ENCODE measurements at regions not wholly inside any gene's neighbourhood (a gene's known extent, or its start where the extent isn't known, plus 50 kb on each side); places are given as distances from the start of the nearest gene placed in this dataset.

DNA sequence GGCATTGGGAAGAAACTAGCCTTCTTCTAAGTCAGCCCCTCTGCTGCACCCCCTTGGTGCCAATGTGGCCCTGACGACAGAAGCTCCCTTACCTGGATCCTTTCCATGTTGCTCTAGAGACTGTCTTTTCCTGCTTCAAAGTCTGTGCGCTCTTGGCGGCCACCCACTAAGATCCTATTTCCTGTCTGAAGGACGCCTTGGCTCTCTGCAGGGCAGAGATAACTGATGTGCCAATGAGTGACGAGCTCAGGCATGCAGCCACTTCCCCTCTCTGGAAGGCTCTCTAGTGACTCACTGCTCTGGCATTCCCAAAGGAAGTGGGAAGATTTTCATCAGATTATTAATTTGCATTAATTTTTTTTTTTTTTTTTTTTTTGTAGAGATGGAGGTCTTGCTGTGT is 273.5 kb downstream of the CDH20 start:
- ATAC-seq (ENCODE audit: low FRiP score) = peak; percentile 80
- 0 to 2% methylated on average over 5 of the region's 5 CpGs for WGBS, 2 donors
- Histone ChIP-seq H3K4me1 (ENCODE audit: control insufficient read depth in 1 of 2, insufficient read depth in 2 of 2, low read length in 2 of 2) (peaks cover 0 to 4% of the 10 kb centered on the region in 2 donors), H3K4me3 (ENCODE audit: low read length in 2 of 2) (peak overlapping the region in 1 of 2 donors; percentile 43), H3K27ac (ENCODE audit: low read depth in 1 of 2, low read length in 2 of 2) (peak overlapping the region in 1 of 2 donors; percentile 80), H3K27me3 (ENCODE audit: control insufficient read depth in 1 of 2, insufficient read depth in 2 of 2, low read length in 1 of 2) (no peaks in the 10 kb centered on the region), H3K9me3 (ENCODE audit: control insufficient read depth, low read length) (no peaks in the 10 kb centered on the region), H3K36me3 (ENCODE audit: control insufficient read depth in 1 of 2, insufficient read depth in 2 of 2, low read length in 1 of 2) (no peaks in the 10 kb centered on the region)
- intact Hi-C loops (cut with DNase I) = no loop called here
- DNase-seq = peak; percentile 81 to 84

GRCh38 chr18:61606068-61606660 is 272.9 kb downstream of the CDH20 start:
- Histone ChIP-seq H3K4me1 (ENCODE audit: control insufficient read depth in 1 of 2, insufficient read depth in 2 of 2, low read length in 2 of 2) (peaks cover 0 to 4% of the 10 kb centered on the region in 2 donors), H3K27ac (ENCODE audit: low read depth in 1 of 2, low read length in 2 of 2) (peak overlapping the region in 1 of 2 donors; percentile 80), H3K4me3 (ENCODE audit: low read length in 2 of 2) (peak overlapping the region; percentile 32 to 43), H3K9me3 (ENCODE audit: control insufficient read depth, low read length) (no peaks in the 10 kb centered on the region), H3K36me3 (ENCODE audit: control insufficient read depth in 1 of 2, insufficient read depth in 2 of 2, low read length in 1 of 2) (no peaks in the 10 kb centered on the region), H3K27me3 (ENCODE audit: control insufficient read depth in 1 of 2, insufficient read depth in 2 of 2, low read length in 1 of 2) (no peaks in the 10 kb centered on the region)
- ATAC-seq (ENCODE audit: low FRiP score) = peak; percentile 47
- WGBS, 2 donors = 16 to 36% methylated on average over 17 of the region's 17 CpGs
- DNase-seq = peak in 1 of 2 donors; percentile 56
- intact Hi-C loops (cut with DNase I) = no loop called here

GRCh38 chr18:61605376-61606067 is 272.3 kb downstream of the CDH20 start:
- Histone ChIP-seq H3K36me3 (ENCODE audit: control insufficient read depth in 1 of 2, insufficient read depth in 2 of 2, low read length in 1 of 2) (no peaks in the 10 kb centered on the region), H3K4me3 (ENCODE audit: low read length in 2 of 2) (peak overlapping the region; percentile 32 to 43), H3K4me1 (ENCODE audit: control insufficient read depth in 1 of 2, insufficient read depth in 2 of 2, low read length in 2 of 2) (peaks cover 0 to 4% of the 10 kb centered on the region in 2 donors), H3K9me3 (ENCODE audit: control insufficient read depth, low read length) (no peaks in the 10 kb centered on the region), H3K27ac (ENCODE audit: low read depth in 1 of 2, low read length in 2 of 2) (no peak overlapping the region), H3K27me3 (ENCODE audit: control insufficient read depth in 1 of 2, insufficient read depth in 2 of 2, low read length in 1 of 2) (no peaks in the 10 kb centered on the region)
- no peak for DNase-seq
- intact Hi-C loops (cut with DNase I) = no loop called here
- 42 to 54% methylated on average over 3 of the region's 3 CpGs for WGBS, 2 donors
- ATAC-seq (ENCODE audit: low FRiP score) = no peak
